Endothelial cell (in vitro differentiated cells): ENCODE measurements at regions not wholly inside any gene's neighbourhood (a gene's known extent, or its start where the extent isn't known, plus 50 kb on each side); places are given as distances from the start of the nearest gene placed in this dataset.

Experiments used
- DNase-seq: peaks from one replicate; pipeline ENCODE4 v3.0.0; 2021; ENCODE audit warnings: low spot score
- H3K27ac Mint-ChIP-seq: one replicate; pipeline ENCODE4 v1.8.0; 2021; ENCODE audit warnings: mixed read lengths, inconsistent platforms; ENCODE audit not compliant: unreplicated experiment
- H3K27me3 Mint-ChIP-seq: one replicate; pipeline ENCODE4 v1.8.0; 2021; ENCODE audit warnings: mild to moderate bottlenecking, moderate library complexity, mixed read lengths, inconsistent platforms; ENCODE audit not compliant: unreplicated experiment
- H3K36me3 Mint-ChIP-seq: one replicate; pipeline ENCODE4 v1.8.0; 2021; ENCODE audit warnings: mild to moderate bottlenecking, low read depth, mixed read lengths, inconsistent platforms; ENCODE audit not compliant: unreplicated experiment
- H3K4me1 Mint-ChIP-seq: one replicate; pipeline ENCODE4 v1.8.0; 2021; ENCODE audit warnings: mild to moderate bottlenecking, mixed read lengths, inconsistent platforms; ENCODE audit not compliant: unreplicated experiment
- H3K4me3 Mint-ChIP-seq: one replicate; pipeline ENCODE4 v1.8.0; 2021; ENCODE audit warnings: mild to moderate bottlenecking, mixed read lengths, inconsistent platforms; ENCODE audit not compliant: unreplicated experiment
- H3K9me3 Mint-ChIP-seq: one replicate; pipeline ENCODE4 v1.8.0; 2021; ENCODE audit warnings: mixed read lengths, inconsistent platforms; ENCODE audit not compliant: unreplicated experiment
- TF ChIP-seq, protein P1 (sequence below): fragments of 200-600 bp; sonication (generic); IDR thresholded peaks from one replicate; pipeline ENCODE4 v1.5.0; 2021; ENCODE audit warnings: antibody characterized with exemption; ENCODE audit not compliant: unreplicated experiment

- H3K27me3 Mint-ChIP-seq: peaks cover 1% of the 10 kb centered on the region
- H3K36me3 Mint-ChIP-seq: no peaks in the 10 kb centered on the region
- no peaks in the 10 kb centered on the region for H3K4me1 Mint-ChIP-seq
- H3K27ac Mint-ChIP-seq: no peak overlapping the region
- no peak for DNase-seq
- TF ChIP-seq, protein P1, sequence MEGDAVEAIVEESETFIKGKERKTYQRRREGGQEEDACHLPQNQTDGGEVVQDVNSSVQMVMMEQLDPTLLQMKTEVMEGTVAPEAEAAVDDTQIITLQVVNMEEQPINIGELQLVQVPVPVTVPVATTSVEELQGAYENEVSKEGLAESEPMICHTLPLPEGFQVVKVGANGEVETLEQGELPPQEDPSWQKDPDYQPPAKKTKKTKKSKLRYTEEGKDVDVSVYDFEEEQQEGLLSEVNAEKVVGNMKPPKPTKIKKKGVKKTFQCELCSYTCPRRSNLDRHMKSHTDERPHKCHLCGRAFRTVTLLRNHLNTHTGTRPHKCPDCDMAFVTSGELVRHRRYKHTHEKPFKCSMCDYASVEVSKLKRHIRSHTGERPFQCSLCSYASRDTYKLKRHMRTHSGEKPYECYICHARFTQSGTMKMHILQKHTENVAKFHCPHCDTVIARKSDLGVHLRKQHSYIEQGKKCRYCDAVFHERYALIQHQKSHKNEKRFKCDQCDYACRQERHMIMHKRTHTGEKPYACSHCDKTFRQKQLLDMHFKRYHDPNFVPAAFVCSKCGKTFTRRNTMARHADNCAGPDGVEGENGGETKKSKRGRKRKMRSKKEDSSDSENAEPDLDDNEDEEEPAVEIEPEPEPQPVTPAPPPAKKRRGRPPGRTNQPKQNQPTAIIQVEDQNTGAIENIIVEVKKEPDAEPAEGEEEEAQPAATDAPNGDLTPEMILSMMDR: no peak
- no peaks in the 10 kb centered on the region for H3K9me3 Mint-ChIP-seq
- no peak overlapping the region for H3K4me3 Mint-ChIP-seq
These were observed 532.5 kb downstream of the LMO7 start for GRCh38 chr13:76168661-76169060.

DNA sequence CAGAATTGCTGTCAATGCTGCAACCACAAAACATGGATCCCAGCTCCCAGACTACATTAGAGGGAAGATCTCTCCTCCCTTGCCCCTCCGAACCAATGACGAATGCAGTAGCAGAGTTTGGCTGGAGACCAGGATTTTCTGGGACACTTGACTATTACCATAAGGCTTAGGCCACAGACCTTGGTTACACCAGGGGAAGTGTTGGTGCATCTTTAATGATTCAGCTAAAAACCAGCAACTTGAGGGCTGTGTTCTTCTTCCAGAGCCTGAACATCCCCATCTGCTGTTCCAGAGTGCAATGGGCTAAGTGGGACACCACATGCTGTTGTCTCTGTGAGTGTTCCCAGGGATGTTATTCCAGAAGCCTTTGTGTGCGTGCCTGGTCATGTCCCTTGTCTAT is 528.2 kb downstream of the LMO7 start:
- TF ChIP-seq, protein P1: no peak
- no peak for DNase-seq
- Mint-ChIP-seq H3K9me3 (no peaks in the 10 kb centered on the region), H3K4me3 (no peak overlapping the region), H3K27me3 (peaks cover 1% of the 10 kb centered on the region), H3K36me3 (no peaks in the 10 kb centered on the region), H3K27ac (no peak overlapping the region), H3K4me1 (no peaks in the 10 kb centered on the region)

DNA sequence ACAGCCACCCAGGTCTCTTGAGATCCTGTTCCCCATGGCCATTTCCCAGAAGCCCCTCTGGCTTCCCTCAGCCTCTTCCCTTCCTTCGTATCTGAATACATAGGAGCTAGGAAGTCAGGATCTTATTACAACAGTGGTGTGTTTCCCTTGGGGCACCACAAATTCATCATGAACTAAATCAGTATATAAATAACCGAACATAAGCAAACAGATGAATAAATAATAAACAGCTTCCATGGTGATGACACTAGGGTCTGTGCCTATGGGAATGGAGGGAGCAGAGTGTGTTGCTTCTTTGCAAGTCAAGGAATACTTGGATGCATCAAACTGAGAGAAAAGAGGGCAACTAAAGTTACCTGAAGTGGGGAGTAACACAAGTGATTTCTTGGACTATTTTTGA is 527.6 kb downstream of the LMO7 start:
- H3K36me3 Mint-ChIP-seq: no peaks in the 10 kb centered on the region

GRCh38 chr13:76160961-76161925 is 525.1 kb downstream of the LMO7 start:
- no peaks in the 10 kb centered on the region for H3K9me3 Mint-ChIP-seq
- peaks cover 1% of the 10 kb centered on the region for H3K27me3 Mint-ChIP-seq
- H3K4me1 Mint-ChIP-seq: no peaks in the 10 kb centered on the region
- no peak for DNase-seq
- H3K4me3 Mint-ChIP-seq: no peak overlapping the region
- H3K27ac Mint-ChIP-seq: no peak overlapping the region
- H3K36me3 Mint-ChIP-seq: no peaks in the 10 kb centered on the region
- TF ChIP-seq, protein P1: no peak

More for the DNA sequence above, 527.6 kb downstream of the LMO7 start:
- H3K4me1 Mint-ChIP-seq: no peaks in the 10 kb centered on the region
- H3K27me3 Mint-ChIP-seq: peaks cover 1% of the 10 kb centered on the region
- H3K4me3 Mint-ChIP-seq: no peak overlapping the region
- TF ChIP-seq, protein P1: no peak
- no peaks in the 10 kb centered on the region for H3K9me3 Mint-ChIP-seq
- H3K27ac Mint-ChIP-seq: no peak overlapping the region
- no peak for DNase-seq

- TF ChIP-seq, protein P1: no peak
- Mint-ChIP-seq H3K4me3 (no peak overlapping the region), H3K9me3 (no peaks in the 10 kb centered on the region), H3K36me3 (no peaks in the 10 kb centered on the region), H3K27ac (no peak overlapping the region), H3K27me3 (peaks cover 1% of the 10 kb centered on the region), H3K4me1 (no peaks in the 10 kb centered on the region)
- DNase-seq: no peak
These were observed 524.4 kb downstream of the LMO7 start for GRCh38 chr13:76160506-76160905.
